ENCODE measurements at regions not wholly inside any gene's neighbourhood (a gene's known extent, or its start where the extent isn't known, plus 50 kb on each side); places are given as distances from the start of the nearest gene placed in this dataset.
"Not testable (repeated sequence)": the region's sequence is repeated elsewhere in the genome, so short reads cannot be mapped to it uniquely, and the experiment has no call there.

- intact Hi-C loops (cut with DNase I): no loop called here
- ATAC-seq (no peak), DNase-seq (ENCODE audit: missing footprints) (no peak)
These were observed 1894.9 kb upstream of the LRRTM1 start for GRCh38 chr2:82199493-82199852.

DNA sequence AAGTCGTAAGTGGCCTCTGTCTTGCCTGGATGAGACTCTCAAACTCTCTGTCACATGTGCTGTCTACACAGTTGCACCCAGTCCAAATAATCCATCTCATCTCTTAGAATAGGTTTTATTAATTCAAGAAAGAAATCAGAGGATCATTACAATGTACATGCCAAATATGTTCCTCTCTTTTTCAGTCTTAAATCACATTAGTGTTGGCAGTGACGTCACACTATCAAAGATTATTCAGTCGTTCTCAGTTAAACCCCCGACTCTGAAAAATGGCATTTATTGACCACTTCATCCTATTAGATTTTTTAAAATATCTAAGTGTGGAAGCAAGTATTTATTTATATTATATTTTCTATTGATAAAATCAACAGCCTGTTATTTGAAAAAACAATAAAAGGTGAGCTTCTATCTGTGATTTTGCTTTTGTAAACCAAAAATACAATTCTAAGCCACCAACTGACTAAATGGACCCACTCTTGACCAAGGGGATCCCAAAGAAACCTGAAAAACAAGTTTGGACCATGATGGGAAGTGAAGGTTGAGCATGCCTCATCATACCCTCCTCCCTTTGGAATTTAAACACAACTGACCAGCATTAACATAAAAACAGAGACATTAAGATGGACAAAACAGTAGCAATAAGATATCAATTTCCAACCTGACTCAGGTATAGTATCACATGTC is 1894.4 kb upstream of the LRRTM1 start:
- no peak for ATAC-seq
- intact Hi-C loops (cut with DNase I): no loop called here
- DNase-seq (ENCODE audit: missing footprints): no peak

- intact Hi-C loops (cut with DNase I): no loop called here
- DNase-seq (ENCODE audit: missing footprints) (no peak), ATAC-seq (no peak)
These were observed 1877.7 kb upstream of the LRRTM1 start for GRCh38 chr2:82182270-82182669.

- DNase-seq (ENCODE audit: missing footprints); intact Hi-C loops (cut with DNase I); ATAC-seq: not testable (repeated sequence)
These were observed 1870.7 kb upstream of the LRRTM1 start for GRCh38 chr2:82175210-82175609.

DNA sequence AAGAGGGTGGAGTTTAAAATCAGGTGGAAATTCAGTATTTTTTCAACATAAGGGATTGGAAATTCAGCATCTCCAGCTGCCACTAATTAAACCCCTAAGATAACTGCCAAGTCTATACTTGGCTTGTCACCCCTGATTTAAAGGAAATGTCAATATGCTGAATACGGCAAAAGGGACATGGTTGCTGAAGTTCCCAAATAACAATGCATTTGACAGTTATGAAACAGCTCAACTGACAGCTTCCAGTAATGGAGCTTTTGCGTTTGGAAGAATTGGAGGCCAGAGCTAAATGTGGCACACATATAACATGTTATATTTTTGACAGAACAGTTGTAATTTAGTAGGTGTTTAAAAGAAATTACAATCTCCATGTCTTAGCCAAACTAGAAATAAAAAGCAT is 1867.9 kb upstream of the LRRTM1 start:
- DNase-seq (ENCODE audit: missing footprints): no peak
- ATAC-seq: no peak
- intact Hi-C loops (cut with DNase I): no loop called here

DNA sequence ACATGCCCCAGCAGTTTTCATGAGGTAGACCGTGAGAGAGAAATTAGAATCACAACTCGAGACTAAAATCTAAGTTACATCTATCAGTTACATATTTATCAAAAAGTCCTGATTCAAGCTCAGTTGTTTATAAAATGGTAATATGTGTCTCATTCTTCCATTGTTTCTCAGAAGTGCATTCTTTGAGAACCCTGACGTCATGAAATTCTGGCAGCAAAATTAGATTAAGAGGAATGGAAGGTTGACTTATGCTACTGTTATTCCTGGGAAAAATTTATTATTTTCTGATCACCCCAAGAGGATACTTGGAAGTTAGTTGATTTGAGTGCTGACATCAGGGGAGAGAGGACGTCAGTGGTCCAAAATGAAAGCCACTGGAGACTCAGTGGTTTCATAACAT is 1864.8 kb upstream of the LRRTM1 start:
- intact Hi-C loops (cut with DNase I): no loop called here
- no peak for ATAC-seq

DNA sequence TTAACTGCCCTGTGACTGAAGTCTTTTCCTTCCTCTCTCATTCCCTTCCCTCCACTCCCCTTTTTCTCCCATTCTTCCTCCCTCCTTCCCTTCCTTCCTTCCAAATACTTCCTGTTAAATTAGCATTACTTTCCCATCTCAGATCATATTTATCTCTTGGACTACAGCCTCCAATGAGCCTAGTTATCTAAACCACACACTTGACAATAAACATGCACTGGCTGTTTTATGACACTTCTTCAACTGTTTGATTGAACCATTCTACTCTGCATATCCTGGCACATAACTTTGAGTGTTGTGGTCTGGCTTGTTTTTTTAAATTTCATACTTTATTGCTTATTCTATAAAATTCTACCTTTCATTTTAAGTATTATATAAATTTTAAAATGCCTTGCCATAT is 1860.8 kb upstream of the LRRTM1 start:
- intact Hi-C loops (cut with DNase I): no loop called here
- ATAC-seq (no peak), DNase-seq (ENCODE audit: missing footprints) (no peak)

More for the DNA sequence above, 1864.8 kb upstream of the LRRTM1 start:
- DNase-seq (ENCODE audit: missing footprints): no peak

- no peak for ATAC-seq
- intact Hi-C loops (cut with DNase I): no loop called here
- no peak for DNase-seq (ENCODE audit: missing footprints)
These were observed 1853.6 kb upstream of the LRRTM1 start for GRCh38 chr2:82158150-82158549.

GRCh38 chr2:82155469-82155868 is 1850.9 kb upstream of the LRRTM1 start:
- intact Hi-C loops (cut with DNase I): no loop called here
- ATAC-seq: no peak
- no peak for DNase-seq (ENCODE audit: missing footprints)

DNA sequence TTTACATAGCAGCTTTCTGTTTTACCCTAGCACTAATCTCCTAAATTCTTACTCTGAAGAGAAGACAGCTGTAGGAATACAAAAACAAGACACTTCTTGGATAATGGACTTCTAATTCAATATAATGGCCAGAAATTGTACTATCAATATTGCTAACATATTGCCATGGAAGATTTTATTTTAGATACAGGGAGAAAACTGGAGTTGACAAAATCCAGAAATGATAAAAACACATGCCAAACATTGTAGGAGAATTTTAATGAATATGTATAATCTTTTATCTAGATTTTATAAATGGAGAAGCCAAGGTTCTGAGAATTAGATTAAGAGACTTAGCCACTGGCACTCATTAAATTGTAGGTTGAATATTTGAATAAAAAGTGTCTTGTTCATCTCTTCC is 1838.8 kb upstream of the LRRTM1 start:
- no peak for ATAC-seq
- intact Hi-C loops (cut with DNase I): no loop called here
- DNase-seq (ENCODE audit: missing footprints): no peak

DNA sequence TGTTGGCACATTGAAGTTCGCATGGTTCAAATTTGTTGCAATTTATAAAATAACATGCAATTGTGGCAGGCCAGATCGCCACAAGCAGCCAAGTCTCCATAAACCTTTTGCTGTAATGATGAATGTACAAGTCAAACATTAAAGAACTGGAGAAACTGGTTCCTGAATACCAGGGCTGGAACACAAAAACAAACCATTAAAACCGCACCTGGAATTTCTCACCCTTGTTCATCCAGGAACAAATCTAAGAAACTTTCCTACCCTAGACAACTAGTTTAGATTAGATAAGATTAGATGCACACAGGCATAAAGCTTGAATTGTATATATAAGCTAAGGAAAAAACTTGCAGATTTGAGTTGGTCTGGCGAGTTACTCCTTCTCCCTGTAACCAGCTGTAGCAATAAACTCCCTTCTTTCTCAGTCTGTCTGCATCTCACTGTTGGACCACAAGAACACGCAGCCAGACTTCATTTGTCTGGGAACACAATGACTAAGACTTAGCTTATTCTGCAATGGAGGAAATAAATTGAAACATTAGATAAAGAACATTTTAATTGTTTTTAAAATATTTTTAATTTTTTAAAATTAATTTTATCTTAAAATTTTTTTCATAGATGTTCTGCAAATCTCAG is 1835.5 kb upstream of the LRRTM1 start:
- DNase-seq (ENCODE audit: missing footprints) (no peak), ATAC-seq (no peak)
- intact Hi-C loops (cut with DNase I): no loop called here

- ATAC-seq (no peak), DNase-seq (ENCODE audit: missing footprints) (no peak)
- intact Hi-C loops (cut with DNase I): no loop called here
These were observed 1832.9 kb upstream of the LRRTM1 start for GRCh38 chr2:82137441-82137840.

- intact Hi-C loops (cut with DNase I): no loop called here
- no peak for DNase-seq (ENCODE audit: missing footprints)
- ATAC-seq: no peak
These were observed 1823.5 kb upstream of the LRRTM1 start for GRCh38 chr2:82128051-82128450.

DNA sequence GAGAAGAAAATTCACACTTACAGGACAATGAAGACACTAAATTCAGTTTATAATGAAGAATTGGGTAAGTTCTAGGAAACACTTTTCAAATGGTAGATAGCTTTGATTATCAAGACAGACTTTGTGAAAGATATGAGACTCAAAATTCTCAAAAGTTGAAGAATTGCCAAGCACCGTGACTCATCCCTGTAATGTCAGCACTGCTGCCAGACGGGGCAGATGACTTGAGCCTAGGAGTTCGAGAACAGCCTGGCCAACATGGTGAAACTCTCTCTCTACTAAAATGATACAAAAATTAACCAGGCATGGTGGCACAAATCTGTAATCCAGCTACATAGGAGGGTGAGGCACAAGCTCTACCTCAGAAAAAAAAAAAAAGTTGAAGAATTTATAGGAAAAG is 1820.1 kb upstream of the LRRTM1 start:
- ATAC-seq: no peak
- intact Hi-C loops (cut with DNase I): no loop called here
- no peak for DNase-seq (ENCODE audit: missing footprints)

- ATAC-seq (no peak), DNase-seq (ENCODE audit: missing footprints) (no peak)
- intact Hi-C loops (cut with DNase I): no loop called here
These were observed 1816.1 kb upstream of the LRRTM1 start for GRCh38 chr2:82120654-82121053.

DNA sequence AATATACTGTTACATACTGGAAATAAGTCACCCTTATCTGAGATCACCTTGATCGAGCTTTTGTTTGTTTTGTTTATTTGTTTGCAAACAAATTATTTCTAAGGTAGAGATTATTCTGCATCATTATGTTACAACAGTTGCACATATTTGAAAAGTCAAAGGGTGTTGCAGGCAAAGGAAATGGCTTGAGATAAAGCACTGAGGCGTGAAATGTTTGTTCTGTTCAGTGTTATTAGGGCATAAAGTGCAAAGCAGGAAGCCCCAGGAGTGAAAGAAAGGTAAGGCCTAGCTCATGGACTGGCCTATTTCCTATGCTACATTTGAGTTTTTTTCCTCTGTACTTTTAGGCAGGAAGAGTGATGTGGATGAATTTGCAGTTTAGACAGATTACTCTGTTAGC is 1815.6 kb upstream of the LRRTM1 start:
- DNase-seq (ENCODE audit: missing footprints) (no peak), ATAC-seq (no peak)
- intact Hi-C loops (cut with DNase I): no loop called here

GRCh38 chr2:82109418-82109817 is 1804.9 kb upstream of the LRRTM1 start:
- intact Hi-C loops (cut with DNase I): no loop called here
- DNase-seq (ENCODE audit: missing footprints) (no peak), ATAC-seq (no peak)

DNA sequence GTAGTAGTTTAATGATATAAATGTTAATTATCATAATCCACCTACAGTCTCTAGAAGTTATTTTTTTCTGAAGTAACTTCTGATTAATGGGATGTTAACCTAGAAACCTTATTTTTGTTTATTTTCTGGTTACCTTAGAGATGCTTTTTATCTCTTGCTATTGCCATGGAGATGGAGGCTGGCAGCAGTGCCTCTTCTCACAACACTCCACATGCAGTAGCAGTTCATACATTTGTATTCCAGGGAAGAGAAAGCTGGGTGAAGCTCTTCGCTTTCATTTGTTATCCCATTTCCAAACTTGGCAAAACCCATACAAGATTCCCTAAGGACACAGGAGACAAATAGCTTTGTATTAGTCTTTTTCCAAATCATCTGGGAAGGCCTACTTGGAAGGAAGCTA is 1794.1 kb upstream of the LRRTM1 start:
- DNase-seq (ENCODE audit: missing footprints): no peak
- intact Hi-C loops (cut with DNase I): no loop called here
- no peak for ATAC-seq

DNA sequence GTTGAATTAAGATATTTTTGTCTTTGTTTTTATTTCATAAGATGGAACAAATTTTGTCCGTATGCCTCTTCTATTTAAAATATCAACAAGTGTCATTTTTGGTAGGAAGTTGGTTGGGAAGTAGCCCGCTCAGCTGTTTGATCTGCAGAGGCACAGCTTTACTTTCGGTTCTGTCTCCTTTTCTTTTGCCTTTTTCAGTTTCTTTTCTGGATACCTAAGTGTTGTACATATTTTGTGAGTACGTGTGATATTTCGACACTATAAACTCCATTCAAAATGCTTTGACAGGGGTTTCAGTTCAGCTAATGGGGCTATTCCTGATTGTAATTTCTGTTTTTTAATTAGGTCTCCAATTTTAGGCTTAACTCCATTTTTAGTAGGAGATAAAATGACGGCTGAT is 1785.0 kb upstream of the LRRTM1 start:
- ATAC-seq: no peak
- DNase-seq (ENCODE audit: missing footprints): no peak
- intact Hi-C loops (cut with DNase I): no loop called here

GRCh38 chr2:82084679-82085392 is 1780.3 kb upstream of the LRRTM1 start:
- intact Hi-C loops (cut with DNase I): no loop called here
- ATAC-seq (no peak), DNase-seq (ENCODE audit: missing footprints) (no peak)
